ENCODE measurements at regions not wholly inside any gene's neighbourhood (a gene's known extent, or its start where the extent isn't known, plus 50 kb on each side); places are given as distances from the start of the nearest gene placed in this dataset.

GRCh38 chr2:105621038-105621437 is 123.7 kb upstream of the NCK2 start:
- H3K27ac Mint-ChIP-seq: no peak overlapping the region
- intact Hi-C loops (cut with micrococcal nuclease): no loop called here
- no peaks in the 10 kb centered on the region for H3K36me3 Mint-ChIP-seq (ENCODE audit: low read depth)
- no peak overlapping the region for H3K4me3 Mint-ChIP-seq
- H3K4me1 Mint-ChIP-seq (ENCODE audit: low read depth): no peaks in the 10 kb centered on the region
- no peaks in the 10 kb centered on the region for H3K9me3 Mint-ChIP-seq
- peaks cover 3% of the 10 kb centered on the region for H3K27me3 Mint-ChIP-seq

GRCh38 chr2:105618351-105618659 is 126.4 kb upstream of the NCK2 start:
- Mint-ChIP-seq H3K4me1 (ENCODE audit: low read depth) (no peaks in the 10 kb centered on the region), H3K27me3 (peaks cover 3% of the 10 kb centered on the region), H3K4me3 (no peak overlapping the region), H3K36me3 (ENCODE audit: low read depth) (no peaks in the 10 kb centered on the region), H3K9me3 (no peaks in the 10 kb centered on the region), H3K27ac (no peak overlapping the region)
- intact Hi-C loops (cut with micrococcal nuclease): no loop called here

GRCh38 chr2:105617631-105618350 is 126.9 kb upstream of the NCK2 start:
- Mint-ChIP-seq H3K4me3 (no peak overlapping the region), H3K27ac (no peak overlapping the region), H3K27me3 (peaks cover 3% of the 10 kb centered on the region), H3K4me1 (ENCODE audit: low read depth) (no peaks in the 10 kb centered on the region), H3K36me3 (ENCODE audit: low read depth) (no peaks in the 10 kb centered on the region), H3K9me3 (no peaks in the 10 kb centered on the region)
- intact Hi-C loops (cut with micrococcal nuclease): no loop called here

- no peak overlapping the region for H3K27ac Mint-ChIP-seq
- intact Hi-C loops (cut with micrococcal nuclease): no loop called here
- no peaks in the 10 kb centered on the region for H3K9me3 Mint-ChIP-seq
- no peak overlapping the region for H3K4me3 Mint-ChIP-seq
- no peaks in the 10 kb centered on the region for H3K4me1 Mint-ChIP-seq (ENCODE audit: low read depth)
- peaks cover under 1% of the 10 kb centered on the region for H3K27me3 Mint-ChIP-seq
- H3K36me3 Mint-ChIP-seq (ENCODE audit: low read depth): no peaks in the 10 kb centered on the region
Measured at GRCh38 chr2:105615305-105615704, 129.4 kb upstream of the NCK2 start.

- Mint-ChIP-seq H3K4me3 (no peak overlapping the region), H3K27me3 (no peaks in the 10 kb centered on the region), H3K4me1 (ENCODE audit: low read depth) (no peaks in the 10 kb centered on the region), H3K9me3 (no peaks in the 10 kb centered on the region), H3K27ac (no peak overlapping the region), H3K36me3 (ENCODE audit: low read depth) (no peaks in the 10 kb centered on the region)
- intact Hi-C loops (cut with micrococcal nuclease): no loop called here
Measured at GRCh38 chr2:105611811-105612424, 132.8 kb upstream of the NCK2 start.

GRCh38 chr2:105611333-105611637 is 133.4 kb upstream of the NCK2 start:
- H3K27me3 Mint-ChIP-seq: no peaks in the 10 kb centered on the region
- intact Hi-C loops (cut with micrococcal nuclease): no loop called here
- no peak overlapping the region for H3K27ac Mint-ChIP-seq
- no peaks in the 10 kb centered on the region for H3K4me1 Mint-ChIP-seq (ENCODE audit: low read depth)
- no peaks in the 10 kb centered on the region for H3K9me3 Mint-ChIP-seq
- H3K4me3 Mint-ChIP-seq: no peak overlapping the region
- no peaks in the 10 kb centered on the region for H3K36me3 Mint-ChIP-seq (ENCODE audit: low read depth)

- no peak overlapping the region for H3K27ac Mint-ChIP-seq
- no peaks in the 10 kb centered on the region for H3K27me3 Mint-ChIP-seq
- no peaks in the 10 kb centered on the region for H3K36me3 Mint-ChIP-seq (ENCODE audit: low read depth)
- no peaks in the 10 kb centered on the region for H3K4me1 Mint-ChIP-seq (ENCODE audit: low read depth)
- intact Hi-C loops (cut with micrococcal nuclease): no loop called here
- H3K4me3 Mint-ChIP-seq: no peak overlapping the region
- no peaks in the 10 kb centered on the region for H3K9me3 Mint-ChIP-seq
Measured at GRCh38 chr2:105610576-105611332, 134.0 kb upstream of the NCK2 start.

GRCh38 chr2:105609746-105610402 is 134.8 kb upstream of the NCK2 start:
- Mint-ChIP-seq H3K27ac (no peak overlapping the region), H3K27me3 (no peaks in the 10 kb centered on the region), H3K4me1 (ENCODE audit: low read depth) (no peaks in the 10 kb centered on the region), H3K36me3 (ENCODE audit: low read depth) (no peaks in the 10 kb centered on the region), H3K4me3 (no peak overlapping the region), H3K9me3 (no peaks in the 10 kb centered on the region)
- intact Hi-C loops (cut with micrococcal nuclease): no loop called here

GRCh38 chr2:105607920-105608504 is 136.7 kb upstream of the NCK2 start:
- no peaks in the 10 kb centered on the region for H3K9me3 Mint-ChIP-seq
- H3K27me3 Mint-ChIP-seq: no peaks in the 10 kb centered on the region
- H3K4me1 Mint-ChIP-seq (ENCODE audit: low read depth): no peaks in the 10 kb centered on the region
- no peak overlapping the region for H3K4me3 Mint-ChIP-seq
- H3K36me3 Mint-ChIP-seq (ENCODE audit: low read depth): no peaks in the 10 kb centered on the region
- intact Hi-C loops (cut with micrococcal nuclease): no loop called here
- H3K27ac Mint-ChIP-seq: no peak overlapping the region

GRCh38 chr2:105606081-105606480 is 138.6 kb upstream of the NCK2 start:
- Mint-ChIP-seq H3K9me3 (no peaks in the 10 kb centered on the region), H3K4me1 (ENCODE audit: low read depth) (no peaks in the 10 kb centered on the region), H3K4me3 (no peak overlapping the region), H3K27me3 (no peaks in the 10 kb centered on the region), H3K27ac (no peak overlapping the region), H3K36me3 (ENCODE audit: low read depth) (no peaks in the 10 kb centered on the region)
- intact Hi-C loops (cut with micrococcal nuclease): no loop called here

- Mint-ChIP-seq H3K36me3 (ENCODE audit: low read depth) (no peaks in the 10 kb centered on the region), H3K27me3 (no peaks in the 10 kb centered on the region), H3K27ac (no peak overlapping the region), H3K9me3 (no peaks in the 10 kb centered on the region), H3K4me3 (no peak overlapping the region), H3K4me1 (ENCODE audit: low read depth) (no peaks in the 10 kb centered on the region)
- intact Hi-C loops (cut with micrococcal nuclease): no loop called here
Measured at GRCh38 chr2:105604938-105605337, 139.8 kb upstream of the NCK2 start.

GRCh38 chr2:105600949-105601794 is 143.5 kb upstream of the NCK2 start:
- no peaks in the 10 kb centered on the region for H3K27me3 Mint-ChIP-seq
- no peaks in the 10 kb centered on the region for H3K9me3 Mint-ChIP-seq
- H3K27ac Mint-ChIP-seq: no peak overlapping the region
- intact Hi-C loops (cut with micrococcal nuclease): no loop called here
- no peak overlapping the region for H3K4me3 Mint-ChIP-seq
- H3K4me1 Mint-ChIP-seq (ENCODE audit: low read depth): no peaks in the 10 kb centered on the region
- H3K36me3 Mint-ChIP-seq (ENCODE audit: low read depth): no peaks in the 10 kb centered on the region

GRCh38 chr2:105600602-105600948 is 144.1 kb upstream of the NCK2 start:
- H3K9me3 Mint-ChIP-seq: no peaks in the 10 kb centered on the region
- intact Hi-C loops (cut with micrococcal nuclease): no loop called here
- H3K4me1 Mint-ChIP-seq (ENCODE audit: low read depth): no peaks in the 10 kb centered on the region
- H3K27ac Mint-ChIP-seq: no peak overlapping the region
- H3K27me3 Mint-ChIP-seq: no peaks in the 10 kb centered on the region
- no peaks in the 10 kb centered on the region for H3K36me3 Mint-ChIP-seq (ENCODE audit: low read depth)
- H3K4me3 Mint-ChIP-seq: no peak overlapping the region

All from dendritic cell treated with granulocyte-macrophage colony-stimulating factor and Interleukin-4, amounts not matched to agents 40 ng/mL and 50 ng/mL, for 4 days (primary cell).